ENCODE measurements at regions not wholly inside any gene's neighbourhood (a gene's known extent, or its start where the extent isn't known, plus 50 kb on each side); places are given as distances from the start of the nearest gene placed in this dataset.

DNA sequence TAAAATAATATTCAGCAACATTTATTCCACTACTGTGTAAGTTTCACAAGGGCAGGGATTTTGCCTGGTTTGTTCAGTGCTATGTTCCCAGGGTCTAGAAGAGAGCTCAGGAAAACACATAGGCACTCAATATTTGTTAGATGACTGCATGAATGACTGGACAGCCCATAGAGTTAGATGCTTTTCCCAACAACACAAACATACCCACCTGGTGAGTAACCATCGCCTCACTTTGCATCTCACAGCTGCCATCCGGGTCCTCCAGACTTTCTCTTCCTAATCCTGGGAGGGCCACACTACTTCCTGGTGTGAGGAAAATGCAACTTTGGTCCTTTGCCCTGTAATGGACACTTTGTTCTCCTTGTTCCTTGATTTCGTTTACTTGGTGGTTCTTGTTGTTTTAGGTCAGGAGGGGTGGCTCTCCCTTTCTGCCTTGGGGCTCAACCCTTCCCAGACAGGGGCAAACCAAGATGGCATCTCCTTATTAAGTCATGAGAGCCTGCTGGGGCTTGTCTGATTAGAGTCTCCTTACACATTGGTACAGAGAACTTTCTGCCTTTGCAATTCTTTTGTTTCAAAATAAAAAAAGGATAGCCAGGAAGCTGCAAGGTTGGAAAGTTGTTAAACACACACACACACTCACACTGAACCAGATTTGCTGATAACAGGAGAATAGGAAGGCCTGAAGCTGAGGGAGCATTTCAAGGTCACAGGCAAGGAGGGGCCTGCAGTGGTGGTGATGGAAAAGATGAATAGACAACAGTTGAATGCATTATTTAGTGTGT lies 190.6 kb downstream of the MID1IP1 start:
- 66 to 72% methylated on average over 2 to 3 of the region's 3 CpGs for WGBS, 2 donors
- H3K36me3 ChIP-seq: no peaks in the 10 kb centered on the region
- no peaks in the 10 kb centered on the region for H3K9me3 ChIP-seq
- H3K4me1 ChIP-seq: no peaks in the 10 kb centered on the region
- no peak overlapping the region for H3K4me3 ChIP-seq
- DNase-seq (ENCODE audit: low spot score in 2 of 2): no peak
- H3K27ac ChIP-seq: no peak overlapping the region
- no peaks in the 10 kb centered on the region for H3K27me3 ChIP-seq
- TF ChIP-seq, protein P1, sequence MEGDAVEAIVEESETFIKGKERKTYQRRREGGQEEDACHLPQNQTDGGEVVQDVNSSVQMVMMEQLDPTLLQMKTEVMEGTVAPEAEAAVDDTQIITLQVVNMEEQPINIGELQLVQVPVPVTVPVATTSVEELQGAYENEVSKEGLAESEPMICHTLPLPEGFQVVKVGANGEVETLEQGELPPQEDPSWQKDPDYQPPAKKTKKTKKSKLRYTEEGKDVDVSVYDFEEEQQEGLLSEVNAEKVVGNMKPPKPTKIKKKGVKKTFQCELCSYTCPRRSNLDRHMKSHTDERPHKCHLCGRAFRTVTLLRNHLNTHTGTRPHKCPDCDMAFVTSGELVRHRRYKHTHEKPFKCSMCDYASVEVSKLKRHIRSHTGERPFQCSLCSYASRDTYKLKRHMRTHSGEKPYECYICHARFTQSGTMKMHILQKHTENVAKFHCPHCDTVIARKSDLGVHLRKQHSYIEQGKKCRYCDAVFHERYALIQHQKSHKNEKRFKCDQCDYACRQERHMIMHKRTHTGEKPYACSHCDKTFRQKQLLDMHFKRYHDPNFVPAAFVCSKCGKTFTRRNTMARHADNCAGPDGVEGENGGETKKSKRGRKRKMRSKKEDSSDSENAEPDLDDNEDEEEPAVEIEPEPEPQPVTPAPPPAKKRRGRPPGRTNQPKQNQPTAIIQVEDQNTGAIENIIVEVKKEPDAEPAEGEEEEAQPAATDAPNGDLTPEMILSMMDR (IDR thresholded peaks at IDR 0.05): no peak
- TF ChIP-seq EP300 (IDR thresholded peaks at IDR 0.05): no peak
- no peak for TF ChIP-seq POLR2A (IDR thresholded peaks at IDR 0.05)

DNA sequence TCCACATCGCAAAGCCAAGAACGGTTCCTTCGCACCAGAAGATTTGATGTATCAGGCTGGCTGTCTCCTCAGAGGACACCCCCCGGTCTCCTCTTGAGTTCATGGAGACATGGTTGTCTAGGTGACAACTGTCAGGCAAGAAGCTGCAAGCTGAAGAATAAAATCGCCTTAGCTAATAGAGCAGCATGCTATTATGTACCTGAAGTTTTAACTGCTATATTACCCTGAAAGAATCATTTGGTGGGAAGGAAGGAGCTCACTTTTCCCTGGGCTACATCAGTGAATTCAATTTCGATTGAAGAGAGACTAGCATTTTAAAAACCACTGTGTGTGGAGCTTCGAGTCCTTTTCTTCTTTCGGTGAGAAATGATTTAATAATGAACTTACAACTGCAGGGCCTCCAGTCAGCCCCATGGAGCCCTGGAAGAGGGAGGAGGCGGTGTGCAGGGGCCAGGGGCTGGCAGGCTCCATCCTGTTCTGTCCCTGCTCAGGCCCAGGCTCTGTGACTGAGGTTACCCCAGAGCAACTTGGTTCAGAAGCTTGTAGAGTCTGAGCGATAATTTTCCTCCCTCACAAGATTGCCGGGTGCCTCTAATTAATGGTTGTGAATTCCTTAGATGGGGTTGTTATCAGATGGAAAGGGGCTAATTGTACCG lies 191.3 kb downstream of the MID1IP1 start:
- H3K36me3 ChIP-seq: no peaks in the 10 kb centered on the region
- H3K4me3 ChIP-seq: no peak overlapping the region
- WGBS, 2 donors: 67 to 69% methylated on average over 12 of the region's 12 CpGs
- H3K4me1 ChIP-seq: no peaks in the 10 kb centered on the region
- no peak overlapping the region for H3K27ac ChIP-seq
- no peaks in the 10 kb centered on the region for H3K9me3 ChIP-seq
- H3K27me3 ChIP-seq: peaks cover 0 to 1% of the 10 kb centered on the region in 2 donors
- no peak for TF ChIP-seq POLR2A (IDR thresholded peaks at IDR 0.05)
- no peak for TF ChIP-seq EP300 (IDR thresholded peaks at IDR 0.05)
- TF ChIP-seq, protein P1 (IDR thresholded peaks at IDR 0.05): no peak
- DNase-seq (ENCODE audit: low spot score in 2 of 2): no peak

DNA sequence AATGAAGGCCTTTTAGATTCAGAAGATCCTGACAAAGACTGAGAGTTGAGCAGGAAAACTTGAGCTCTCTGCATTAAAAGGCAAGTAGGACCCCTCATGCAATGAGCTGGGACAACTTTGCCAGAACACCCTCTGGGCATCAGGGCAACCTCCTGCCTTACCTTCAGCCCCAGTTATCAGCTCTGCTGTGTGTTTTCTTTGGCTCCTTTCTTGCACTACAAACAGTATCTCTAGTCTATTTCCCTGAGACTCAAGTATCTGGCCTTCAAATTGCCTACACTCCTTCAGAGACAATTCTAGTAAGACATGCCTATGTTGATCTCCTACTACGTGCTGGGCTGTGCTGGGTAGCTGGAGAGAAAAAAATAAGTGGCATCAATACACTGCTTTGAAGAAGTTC lies 192.2 kb downstream of the MID1IP1 start:
- Histone ChIP-seq H3K4me1 (no peaks in the 10 kb centered on the region), H3K36me3 (no peaks in the 10 kb centered on the region), H3K9me3 (no peaks in the 10 kb centered on the region), H3K27me3 (peaks cover 0 to 4% of the 10 kb centered on the region in 2 donors), H3K4me3 (no peak overlapping the region), H3K27ac (no peak overlapping the region)
- TF ChIP-seq EP300 (IDR thresholded peaks at IDR 0.05): no peak
- TF ChIP-seq, protein P1 (IDR thresholded peaks at IDR 0.05): no peak
- no peak for TF ChIP-seq POLR2A (IDR thresholded peaks at IDR 0.05)
- 51 to 75% methylated on average over 1 of the region's 1 CpG for WGBS, 2 donors
- DNase-seq (ENCODE audit: low spot score in 2 of 2): no peak

DNA sequence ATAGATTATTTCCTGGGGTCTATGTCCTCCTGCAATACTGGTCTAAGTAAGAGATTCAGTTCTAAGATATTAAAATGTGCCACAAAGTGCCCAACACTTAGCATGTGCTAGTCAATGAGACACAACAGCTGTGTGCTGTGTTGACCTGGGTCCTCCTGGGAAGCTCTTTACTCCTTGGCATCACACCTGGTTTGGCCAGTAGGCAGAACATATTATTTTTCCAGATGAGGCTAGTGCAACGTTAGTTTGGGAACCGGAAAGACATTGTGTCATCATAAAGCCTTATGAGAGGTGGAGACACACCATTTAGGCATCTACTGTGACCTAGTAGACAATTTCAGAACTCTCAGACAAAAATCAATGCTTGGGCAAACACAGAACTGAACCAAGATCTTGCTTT lies 197.8 kb downstream of the MID1IP1 start:
- H3K27ac ChIP-seq: no peak overlapping the region
- WGBS, 2 donors: 76 to 79% methylated on average over 2 of the region's 2 CpGs
- peaks cover 0 to 4% of the 10 kb centered on the region in 2 donors for H3K27me3 ChIP-seq
- no peak overlapping the region for H3K4me3 ChIP-seq
- no peaks in the 10 kb centered on the region for H3K36me3 ChIP-seq
- no peak for TF ChIP-seq EP300 (IDR thresholded peaks at IDR 0.05)
- TF ChIP-seq POLR2A (IDR thresholded peaks at IDR 0.05): no peak
- TF ChIP-seq, protein P1 (IDR thresholded peaks at IDR 0.05): no peak
- DNase-seq (ENCODE audit: low spot score in 2 of 2): no peak
- no peaks in the 10 kb centered on the region for H3K9me3 ChIP-seq
- no peaks in the 10 kb centered on the region for H3K4me1 ChIP-seq
